Parathyroid adenoma (tissue), 2 donors: ENCODE measurements at regions not wholly inside any gene's neighbourhood (a gene's known extent, or its start where the extent isn't known, plus 50 kb on each side); places are given as distances from the start of the nearest gene placed in this dataset.

ENCODE experiments used
- H2AFZ ChIP-seq: fragments of 300-600 bp; sonication (generic); one replicate; pipeline ENCODE4 v1.7.0; 2017; ENCODE audit warnings: antibody characterized with exemption, mild to moderate bottlenecking
- H3K27ac ChIP-seq: fragments of 300-600 bp; sonication (generic); one replicate; pipeline ENCODE4 v1.7.0; 2017
- H3K27me3 ChIP-seq: fragments of 300-600 bp; sonication (generic); one replicate; pipeline ENCODE4 v1.7.0; 2017; ENCODE audit warnings: low read length; ENCODE audit not compliant: control insufficient read depth, insufficient read depth
- H3K36me3 ChIP-seq: fragments of 300-600 bp; sonication (generic); one replicate; pipeline ENCODE4 v1.7.0; 2017; ENCODE audit warnings: low read length; ENCODE audit not compliant: control insufficient read depth, insufficient read depth
- H3K4me1 ChIP-seq: fragments of 300-600 bp; sonication (generic); one replicate; pipeline ENCODE4 v1.7.0; 2017; ENCODE audit warnings: control low read depth
- H3K4me2 ChIP-seq: fragments of 300-600 bp; sonication (generic); one replicate; pipeline ENCODE4 v1.7.0; 2017; ENCODE audit warnings: low read length
- H3K4me3 ChIP-seq: fragments of 300-600 bp; sonication (generic); one replicate; pipeline ENCODE4 v1.7.0; 2017; ENCODE audit warnings: low read depth, low read length
- H3K79me2 ChIP-seq: fragments of 300-600 bp; sonication (generic); one replicate; pipeline ENCODE4 v1.7.0; 2017; ENCODE audit warnings: control low read depth
- H3K9ac ChIP-seq: fragments of 300-600 bp; sonication (generic); one replicate; pipeline ENCODE4 v1.7.0; 2017; ENCODE audit warnings: mild to moderate bottlenecking
- H3K9me3 ChIP-seq: fragments of 300-600 bp; sonication (generic); one replicate; pipeline ENCODE4 v1.7.0; 2017; ENCODE audit warnings: low read length; ENCODE audit not compliant: control insufficient read depth
- CTCF ChIP-seq: fragments of 300-600 bp; sonication (generic); IDR thresholded peaks from one replicate; pipeline ENCODE4 v1.7.0; 2017; ENCODE audit warnings: antibody characterized with exemption, mild to moderate bottlenecking
- donor health status: primary hyperparathyroidism.

GRCh38 chr2:5940596-5941535, 248.7 kb downstream of the SOX11 start:
- Histone ChIP-seq H3K27me3 (no peaks in the 10 kb centered on the region), H3K4me2 (no peak overlapping the region), H3K27ac (no peak overlapping the region), H3K9ac (no peak overlapping the region), H3K9me3 (no peaks in the 10 kb centered on the region), H3K4me3 (no peak overlapping the region), H2AFZ (no peak overlapping the region), H3K4me1 (no peaks in the 10 kb centered on the region), H3K79me2 (no peaks in the 10 kb centered on the region), H3K36me3 (no peaks in the 10 kb centered on the region)
- no peak for TF ChIP-seq CTCF

- TF ChIP-seq CTCF, result no peak
- Histone ChIP-seq H2AFZ (no peak overlapping the region), H3K79me2 (no peaks in the 10 kb centered on the region), H3K4me1 (no peaks in the 10 kb centered on the region), H3K9ac (no peak overlapping the region), H3K27me3 (no peaks in the 10 kb centered on the region), H3K9me3 (no peaks in the 10 kb centered on the region), H3K4me2 (no peak overlapping the region), H3K4me3 (no peak overlapping the region), H3K36me3 (no peaks in the 10 kb centered on the region), H3K27ac (no peak overlapping the region)
Observed at GRCh38 chr2:5942204-5942603, 250.0 kb downstream of the SOX11 start.

- Histone ChIP-seq H3K4me3 (no peak overlapping the region), H3K27me3 (no peaks in the 10 kb centered on the region)
Observed at GRCh38 chr2:5945742-5946141, 253.6 kb downstream of the SOX11 start.

GRCh38 chr2:5946225-5947115, 254.3 kb downstream of the SOX11 start:
- Histone ChIP-seq H3K27ac (no peak overlapping the region), H3K4me1 (no peaks in the 10 kb centered on the region), H3K9me3 (no peaks in the 10 kb centered on the region), H3K27me3 (no peaks in the 10 kb centered on the region), H3K79me2 (no peaks in the 10 kb centered on the region), H3K9ac (no peak overlapping the region), H3K36me3 (no peaks in the 10 kb centered on the region), H3K4me2 (no peak overlapping the region), H2AFZ (no peak overlapping the region), H3K4me3 (no peak overlapping the region)
- no peak for TF ChIP-seq CTCF

More at GRCh38 chr2:5945742-5946141, 253.6 kb downstream of the SOX11 start:
- Histone ChIP-seq H3K4me1 (no peaks in the 10 kb centered on the region), H3K27ac (no peak overlapping the region), H3K79me2 (no peaks in the 10 kb centered on the region), H3K9me3 (no peaks in the 10 kb centered on the region), H3K36me3 (no peaks in the 10 kb centered on the region), H3K9ac (no peak overlapping the region), H2AFZ (no peak overlapping the region), H3K4me2 (no peak overlapping the region)
- no peak for TF ChIP-seq CTCF
